Transverse colon (tissue), 4 donors: ENCODE measurements at regions not wholly inside any gene's neighbourhood (a gene's known extent, or its start where the extent isn't known, plus 50 kb on each side); places are given as distances from the start of the nearest gene placed in this dataset.

ENCODE experiments used
- POLR2A ChIP-seq: fragments of 450-650 bp; IDR thresholded peaks from one replicate; pipeline ENCODE4 v1.6.1; 2016; ENCODE audit warnings: antibody characterized with exemption, mild to moderate bottlenecking, moderate library complexity
- POLR2AphosphoS5 ChIP-seq, 3 donors: sonication (generic); formaldehyde crosslinking; IDR thresholded peaks; one replicate each; pipeline ENCODE4 v1.6.1; 2016; ENCODE audit warnings: antibody characterized with exemption in 3 of 3
- TF ChIP-seq, protein P1 (sequence below), 5 experiments: fragments of 200-600 bp in 3 of 5; fragments of 450-650 bp in 2 of 5; sonication (generic) in 3 of 5; IDR thresholded peaks; 1 replicate in 2 of 5; 2 replicates in 3 of 5; pipeline ENCODE4 v1.5.1; 2016 to 2017; ENCODE audit warnings: antibody characterized with exemption in 5 of 5, inconsistent platforms in 3 of 5, mild to moderate bottlenecking in 2 of 5, moderate library complexity in 1 of 5

DNA sequence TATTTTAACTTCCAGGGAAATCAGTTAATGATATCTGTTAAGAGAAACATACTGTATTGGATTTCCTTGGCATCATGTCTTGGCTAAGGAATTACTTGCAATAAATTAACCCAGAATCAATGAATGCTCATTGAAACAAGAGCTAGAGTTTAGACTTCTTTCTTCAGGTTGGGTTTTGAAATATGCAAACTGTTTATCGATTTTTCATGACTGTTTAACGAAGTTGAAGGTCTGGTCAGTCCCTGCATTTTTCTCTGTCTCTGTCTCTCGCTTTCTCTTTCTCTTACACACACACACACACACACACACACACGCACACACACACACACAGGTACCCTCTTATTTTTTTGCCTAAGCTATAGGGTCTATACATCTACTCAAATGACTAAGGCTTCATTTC is 981.0 kb downstream of the SUCLG1 start:
- TF ChIP-seq POLR2AphosphoS5 (IDR thresholded peaks at IDR 0.05) (no peak), POLR2A (no peak)
- TF ChIP-seq, protein P1, sequence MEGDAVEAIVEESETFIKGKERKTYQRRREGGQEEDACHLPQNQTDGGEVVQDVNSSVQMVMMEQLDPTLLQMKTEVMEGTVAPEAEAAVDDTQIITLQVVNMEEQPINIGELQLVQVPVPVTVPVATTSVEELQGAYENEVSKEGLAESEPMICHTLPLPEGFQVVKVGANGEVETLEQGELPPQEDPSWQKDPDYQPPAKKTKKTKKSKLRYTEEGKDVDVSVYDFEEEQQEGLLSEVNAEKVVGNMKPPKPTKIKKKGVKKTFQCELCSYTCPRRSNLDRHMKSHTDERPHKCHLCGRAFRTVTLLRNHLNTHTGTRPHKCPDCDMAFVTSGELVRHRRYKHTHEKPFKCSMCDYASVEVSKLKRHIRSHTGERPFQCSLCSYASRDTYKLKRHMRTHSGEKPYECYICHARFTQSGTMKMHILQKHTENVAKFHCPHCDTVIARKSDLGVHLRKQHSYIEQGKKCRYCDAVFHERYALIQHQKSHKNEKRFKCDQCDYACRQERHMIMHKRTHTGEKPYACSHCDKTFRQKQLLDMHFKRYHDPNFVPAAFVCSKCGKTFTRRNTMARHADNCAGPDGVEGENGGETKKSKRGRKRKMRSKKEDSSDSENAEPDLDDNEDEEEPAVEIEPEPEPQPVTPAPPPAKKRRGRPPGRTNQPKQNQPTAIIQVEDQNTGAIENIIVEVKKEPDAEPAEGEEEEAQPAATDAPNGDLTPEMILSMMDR (IDR thresholded peaks at IDR 0.05): no peak
